ENCODE measurements at regions not wholly inside any gene's neighbourhood (a gene's known extent, or its start where the extent isn't known, plus 50 kb on each side); places are given as distances from the start of the nearest gene placed in this dataset.

- DNase-seq (ENCODE audit: low spot score in 2 of 2) (no peak), FAIRE-seq (no peak)
Measured at GRCh38 chr16:79309606-79310005, 290.9 kb downstream of the MAF start.

- FAIRE-seq (no peak), DNase-seq (ENCODE audit: low spot score in 2 of 2) (peak in 1 of 2 donors; percentile 26)
Measured at GRCh38 chr16:79307214-79307613, 293.3 kb downstream of the MAF start.

GRCh38 chr16:79305074-79305473, 295.5 kb downstream of the MAF start:
- DNase-seq (ENCODE audit: low spot score in 2 of 2) (no peak), FAIRE-seq (no peak)

GRCh38 chr16:79303959-79304387, 296.6 kb downstream of the MAF start:
- FAIRE-seq (no peak), DNase-seq (ENCODE audit: low spot score in 2 of 2) (no peak)

- DNase-seq (ENCODE audit: low spot score in 2 of 2) (no peak), FAIRE-seq (no peak)
Measured at GRCh38 chr16:79303206-79303605, 297.3 kb downstream of the MAF start.

GRCh38 chr16:79302731-79303130, 297.8 kb downstream of the MAF start:
- FAIRE-seq (no peak), DNase-seq (ENCODE audit: low spot score in 2 of 2) (no peak)

- DNase-seq (ENCODE audit: low spot score in 2 of 2), result no peak
- FAIRE-seq, result no peak
Measured at GRCh38 chr16:79301051-79301450, 299.5 kb downstream of the MAF start.

GRCh38 chr16:79298894-79299799, 301.4 kb downstream of the MAF start:
- DNase-seq (ENCODE audit: low spot score in 2 of 2) (no peak), FAIRE-seq (no peak)

GRCh38 chr16:79298476-79298875, 302.1 kb downstream of the MAF start:
- no peak for DNase-seq (ENCODE audit: low spot score in 2 of 2)
- FAIRE-seq, result no peak

GRCh38 chr16:79297805-79298204, 302.7 kb downstream of the MAF start:
- FAIRE-seq, result no peak
- no peak for DNase-seq (ENCODE audit: low spot score in 2 of 2)

GRCh38 chr16:79297296-79297695, 303.2 kb downstream of the MAF start:
- FAIRE-seq, result no peak
- no peak for DNase-seq (ENCODE audit: low spot score in 2 of 2)

GRCh38 chr16:79296491-79296890, 304.0 kb downstream of the MAF start:
- FAIRE-seq, result no peak
- no peak for DNase-seq (ENCODE audit: low spot score in 2 of 2)

GRCh38 chr16:79295746-79296145, 304.8 kb downstream of the MAF start:
- DNase-seq (ENCODE audit: low spot score in 2 of 2), result no peak
- no peak for FAIRE-seq

GRCh38 chr16:79295162-79295561, 305.4 kb downstream of the MAF start:
- FAIRE-seq, result no peak

GRCh38 chr16:79294568-79294967, 306.0 kb downstream of the MAF start:
- FAIRE-seq (no peak), DNase-seq (ENCODE audit: low spot score in 2 of 2) (no peak)

More at GRCh38 chr16:79295162-79295561, 305.4 kb downstream of the MAF start:
- DNase-seq (ENCODE audit: low spot score in 2 of 2), result no peak

- FAIRE-seq, result no peak
- DNase-seq (ENCODE audit: low spot score in 2 of 2), result no peak
Measured at GRCh38 chr16:79293836-79294460, 306.6 kb downstream of the MAF start.

GRCh38 chr16:79288066-79288465, 312.5 kb downstream of the MAF start:
- DNase-seq (ENCODE audit: low spot score in 2 of 2) (no peak), FAIRE-seq (no peak)

GRCh38 chr16:79287424-79287917, 313.1 kb downstream of the MAF start:
- no peak for FAIRE-seq
- DNase-seq (ENCODE audit: low spot score in 2 of 2), result no peak

- DNase-seq (ENCODE audit: low spot score in 2 of 2) (peak in 1 of 2 donors; percentile 18), FAIRE-seq (no peak)
Measured at GRCh38 chr16:79286646-79287423, 313.7 kb downstream of the MAF start.

- FAIRE-seq (no peak), DNase-seq (ENCODE audit: low spot score in 2 of 2) (no peak)
Measured at GRCh38 chr16:79284766-79285165, 315.8 kb downstream of the MAF start.

- FAIRE-seq (no peak), DNase-seq (ENCODE audit: low spot score in 2 of 2) (no peak)
Measured at GRCh38 chr16:79283578-79283977, 317.0 kb downstream of the MAF start.
